Endothelial cell of umbilical vein (primary cell): ENCODE measurements at regions not wholly inside any gene's neighbourhood (a gene's known extent, or its start where the extent isn't known, plus 50 kb on each side); places are given as distances from the start of the nearest gene placed in this dataset.

ENCODE experiments used
- BruUV-seq: library from RNA; stranded (reverse); fragments of 400-500 nt; replicated peaks from 2 replicates; lab custom pipeline; 2021; lab: Mats Ljungman, UMichigan
- CTCF ChIA-PET: fragments of 300-600, 350-600 bp; sonication (Branson Sonifier 250); formaldehyde crosslinking; loops from one replicate; lab custom pipeline; 2021; ENCODE audit warnings: antibody characterized with exemption, inconsistent platforms; lab: Charles Lee
- POLR2A ChIA-PET: fragments of 300-600, 350-600 bp; sonication (Branson Sonifier 250); formaldehyde crosslinking; loops from one replicate; lab custom pipeline; 2021; ENCODE audit warnings: antibody characterized with exemption, inconsistent platforms; lab: Charles Lee
- DNase-seq: peaks from one replicate; pipeline ENCODE4 v3.0.0-alpha.2; 2011; ENCODE audit warnings: low read depth, low spot score
- FAIRE-seq: peaks from 2 replicates; lab custom pipeline; 2011; peaks lifted over from hg19 to GRCh38; lab: Jason Lieb, UNC
- H2AFZ ChIP-seq: 2 replicates; pipeline ENCODE4 v1.6.0; 2012; ENCODE audit warnings: low read depth, low read length, control low read depth, inconsistent platforms
- H3K27ac ChIP-seq: 2 replicates; pipeline ENCODE4 v1.5.1; 2011; ENCODE audit warnings: low read depth, mild to moderate bottlenecking, control low read depth, low read length, moderate library complexity; ENCODE audit not compliant: insufficient read depth
- H3K27me3 ChIP-seq, 2 experiments: 2 replicates each; pipeline versions ENCODE4 v1.6.0 to v1.6.1; 2011; ENCODE audit warnings: low read length in 2 of 2, mixed read lengths in 1 of 2; ENCODE audit not compliant: control insufficient read depth in 2 of 2, insufficient read depth in 2 of 2
- H3K36me3 ChIP-seq, 2 experiments: 2 replicates in 1 of 2; 3 replicates in 1 of 2; pipeline ENCODE4 v1.5.1; 2011; ENCODE audit warnings: low read length in 2 of 2, mild to moderate bottlenecking in 1 of 2, moderate library complexity in 1 of 2; ENCODE audit not compliant: control insufficient read depth in 2 of 2, insufficient read depth in 2 of 2; ENCODE audit errors: extremely low read depth in 1 of 2
- H3K4me1 ChIP-seq: 3 replicates; pipeline ENCODE4 v1.5.1; 2011; ENCODE audit warnings: mild to moderate bottlenecking, low read length; ENCODE audit not compliant: control insufficient read depth, insufficient read depth; ENCODE audit errors: extremely low read depth
- H3K4me2 ChIP-seq: 2 replicates; pipeline ENCODE4 v1.6.1; 2011; ENCODE audit warnings: low read length, control low read depth, mixed read lengths; ENCODE audit not compliant: insufficient read depth
- H3K4me3 ChIP-seq, 3 experiments: fragments of 200-600 bp in 1 of 3; sonication (generic), shearing (Covaris generic) in 1 of 3; replicated peaks in 1 of 3; 2 replicates each; pipeline ENCODE4 v1.5.1; 2011 to 2016; ENCODE audit warnings: control low read depth in 3 of 3, low read length in 3 of 3, mild to moderate bottlenecking in 2 of 3, inconsistent platforms in 1 of 3, low read depth in 1 of 3, moderate library complexity in 1 of 3; ENCODE audit not compliant: insufficient read depth in 1 of 3
- H3K79me2 ChIP-seq: 2 replicates; pipeline ENCODE4 v1.6.0; 2012; ENCODE audit warnings: low read length, inconsistent platforms; ENCODE audit not compliant: control insufficient read depth, insufficient read depth
- H3K9ac ChIP-seq: replicated peaks from 2 replicates; pipeline ENCODE3; 2011; ENCODE audit warnings: low read length, control low read depth; ENCODE audit not compliant: insufficient read depth; ENCODE audit errors: extremely low read depth
- H3K9me1 ChIP-seq: replicated peaks from 3 replicates; pipeline ENCODE4 v1.6.0; 2011; ENCODE audit warnings: mild to moderate bottlenecking, low read length; ENCODE audit not compliant: control insufficient read depth, insufficient read depth; ENCODE audit errors: extremely low read depth
- H3K9me3 ChIP-seq: replicated peaks from 2 replicates; pipeline ENCODE4 v1.5.1; 2012; ENCODE audit warnings: low read length, inconsistent platforms; ENCODE audit not compliant: control insufficient read depth, insufficient read depth
- H4K20me1 ChIP-seq: replicated peaks from 2 replicates; pipeline ENCODE3; 2011; ENCODE audit warnings: mild to moderate bottlenecking, low read length; ENCODE audit not compliant: control insufficient read depth, insufficient read depth; ENCODE audit errors: extremely low read depth
- EZH2 ChIP-seq: IDR thresholded peaks from 2 replicates; pipeline ENCODE4 v1.6.1; 2012; ENCODE audit warnings: borderline replicate concordance, low read depth, mild to moderate bottlenecking, moderate library complexity, low read length, inconsistent platforms; ENCODE audit not compliant: severe bottlenecking
- FOS ChIP-seq: IDR thresholded peaks from 2 replicates; pipeline ENCODE4 v1.6.1; 2011; ENCODE audit warnings: mild to moderate bottlenecking, low read length, moderate library complexity, borderline replicate concordance; ENCODE audit not compliant: insufficient read depth
- GATA2 ChIP-seq: IDR thresholded peaks from 2 replicates; pipeline ENCODE4 v1.7.0; 2011; ENCODE audit warnings: low read depth, mild to moderate bottlenecking, moderate library complexity, mixed read lengths, low read length; ENCODE audit not compliant: insufficient read length, insufficient read depth
- JUN ChIP-seq: IDR thresholded peaks from 2 replicates; pipeline ENCODE4 v1.6.1; 2011; ENCODE audit warnings: borderline replicate concordance, low read depth; ENCODE audit not compliant: insufficient read length, insufficient read depth
- MYC ChIP-seq: IDR thresholded peaks from one replicate; pipeline ENCODE4 v1.6.1; 2011; ENCODE audit warnings: mild to moderate bottlenecking, low read depth, low read length
- POLR2A ChIP-seq: IDR thresholded peaks from 2 replicates; pipeline ENCODE4 v1.6.1; 2012; ENCODE audit warnings: low read depth, mild to moderate bottlenecking, control low read depth, low read length
- POLR2AphosphoS5 ChIP-seq: IDR thresholded peaks from 2 replicates; pipeline ENCODE4 v1.6.1; 2012; ENCODE audit warnings: low read depth, mild to moderate bottlenecking, control low read depth, low read length, moderate library complexity; ENCODE audit not compliant: insufficient read depth
- dilution Hi-C: fragments of 300-500 bp; cut with MboI; formaldehyde crosslinking; loops from one replicate; pipeline ENCODE4 v1.15.0; 2019; ENCODE audit warnings: low sequenced_read_pairs; ENCODE audit not compliant: extremely low pct_ligation_motif_present
- intact Hi-C: fragments of 100-400 bp; cut with micrococcal nuclease; formaldehyde crosslinking; loops from one replicate; pipeline ENCODE4 v1.10.0; 2022
- TF ChIP-seq, protein P1 (sequence below): IDR thresholded peaks from 2 replicates; pipeline ENCODE4 v1.6.1; 2011; ENCODE audit not compliant: insufficient read depth, insufficient read length
- TF ChIP-seq, protein P2 (sequence below), 2 donors: IDR thresholded peaks; 1 replicate in 1 of 2; 2 replicates in 1 of 2; pipeline ENCODE4 v1.5.1; 2011; ENCODE audit warnings: low read length in 2 of 2, mild to moderate bottlenecking in 2 of 2, moderate library complexity in 2 of 2, control low read depth in 1 of 2, inconsistent platforms in 1 of 2, low read depth in 1 of 2; ENCODE audit not compliant: insufficient read depth in 1 of 2; ENCODE audit errors: extremely low read depth in 1 of 2

DNA sequence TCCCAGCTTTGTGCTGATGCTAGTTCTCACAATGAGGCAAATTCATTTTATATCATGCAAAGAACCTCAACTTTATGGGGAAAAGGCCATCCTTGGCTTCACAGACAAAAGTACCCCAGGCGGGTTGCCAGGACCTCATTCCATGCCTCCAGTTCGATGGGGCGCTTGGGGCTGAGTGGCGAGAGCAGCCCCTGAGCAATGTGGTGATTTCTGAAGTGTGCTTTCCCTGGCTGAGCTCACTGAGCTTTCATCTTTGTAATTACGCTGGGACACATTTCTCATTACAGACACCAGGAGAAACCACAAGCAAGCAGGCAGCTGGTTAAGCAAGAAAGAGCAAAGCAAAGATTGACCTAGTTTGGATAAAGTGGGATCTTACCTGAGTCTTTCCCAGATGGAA is 301.5 kb upstream of the CDH4 start:
- H3K9me1 ChIP-seq: no peaks in the 10 kb centered on the region
- no peak overlapping the region for H2AFZ ChIP-seq
- no peaks in the 10 kb centered on the region for H3K79me2 ChIP-seq
- no peaks in the 10 kb centered on the region for H3K36me3 ChIP-seq
- no peak overlapping the region for H3K27ac ChIP-seq
- no peaks in the 10 kb centered on the region for H4K20me1 ChIP-seq
- no peak for FAIRE-seq
- no peak overlapping the region for H3K4me3 ChIP-seq
- no peaks in the 10 kb centered on the region for H3K27me3 ChIP-seq
- H3K4me1 ChIP-seq: no peaks in the 10 kb centered on the region
- DNase-seq: no peak
- ChIA-PET CTCF (no interaction called here), POLR2A (no interaction called here)
- peaks cover 14% of the 10 kb centered on the region for H3K9me3 ChIP-seq
- BruUV-seq: no TSS peak
- dilution Hi-C loops (no loop called here), intact Hi-C loops (no loop called here)
- no peak for TF ChIP-seq POLR2A
- TF ChIP-seq POLR2AphosphoS5: no peak
- TF ChIP-seq, protein P1, sequence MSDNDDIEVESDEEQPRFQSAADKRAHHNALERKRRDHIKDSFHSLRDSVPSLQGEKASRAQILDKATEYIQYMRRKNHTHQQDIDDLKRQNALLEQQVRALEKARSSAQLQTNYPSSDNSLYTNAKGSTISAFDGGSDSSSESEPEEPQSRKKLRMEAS: no peak
- no peak for TF ChIP-seq GATA2
- TF ChIP-seq FOS: no peak
- no peak for TF ChIP-seq JUN
- TF ChIP-seq EZH2: no peak
- no peak for TF ChIP-seq MYC
- TF ChIP-seq, protein P2, sequence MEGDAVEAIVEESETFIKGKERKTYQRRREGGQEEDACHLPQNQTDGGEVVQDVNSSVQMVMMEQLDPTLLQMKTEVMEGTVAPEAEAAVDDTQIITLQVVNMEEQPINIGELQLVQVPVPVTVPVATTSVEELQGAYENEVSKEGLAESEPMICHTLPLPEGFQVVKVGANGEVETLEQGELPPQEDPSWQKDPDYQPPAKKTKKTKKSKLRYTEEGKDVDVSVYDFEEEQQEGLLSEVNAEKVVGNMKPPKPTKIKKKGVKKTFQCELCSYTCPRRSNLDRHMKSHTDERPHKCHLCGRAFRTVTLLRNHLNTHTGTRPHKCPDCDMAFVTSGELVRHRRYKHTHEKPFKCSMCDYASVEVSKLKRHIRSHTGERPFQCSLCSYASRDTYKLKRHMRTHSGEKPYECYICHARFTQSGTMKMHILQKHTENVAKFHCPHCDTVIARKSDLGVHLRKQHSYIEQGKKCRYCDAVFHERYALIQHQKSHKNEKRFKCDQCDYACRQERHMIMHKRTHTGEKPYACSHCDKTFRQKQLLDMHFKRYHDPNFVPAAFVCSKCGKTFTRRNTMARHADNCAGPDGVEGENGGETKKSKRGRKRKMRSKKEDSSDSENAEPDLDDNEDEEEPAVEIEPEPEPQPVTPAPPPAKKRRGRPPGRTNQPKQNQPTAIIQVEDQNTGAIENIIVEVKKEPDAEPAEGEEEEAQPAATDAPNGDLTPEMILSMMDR (IDR thresholded peaks at IDR 0.05; ENCODE audit: extremely low read depth in 1 of 2, insufficient read depth in 1 of 2, low read depth in 1 of 2, low read length in 2 of 2): no peak
- H3K4me2 ChIP-seq: no peak overlapping the region
- no peak overlapping the region for H3K9ac ChIP-seq
